CD4-positive, alpha-beta memory T cell (primary cell): ENCODE measurements at regions not wholly inside any gene's neighbourhood (a gene's known extent, or its start where the extent isn't known, plus 50 kb on each side); places are given as distances from the start of the nearest gene placed in this dataset.

Experiments
- CTCF ChIA-PET: fragments of 350-600 bp; sonication (Branson Sonifier 250); formaldehyde crosslinking; loops from one replicate; lab custom pipeline; 2021; ENCODE audit warnings: inconsistent platforms; ENCODE audit not compliant: partially characterized antibody; lab: Charles Lee
- POLR2A ChIA-PET: fragments of 350-600 bp; sonication (Branson Sonifier 250); formaldehyde crosslinking; loops from one replicate; lab custom pipeline; 2021; ENCODE audit not compliant: partially characterized antibody; lab: Charles Lee
- DNase-seq, 5 donors: peaks; one replicate each; pipeline versions ENCODE4 v3.0.0 to v3.0.0-alpha.2; 2020 to 2022; ENCODE audit warnings: mixed read lengths in 1 of 5
- H3K27ac ChIP-seq: one replicate; pipeline ENCODE4 v1.7.0; 2013; ENCODE audit warnings: low read depth, low read length
- H3K27me3 ChIP-seq: 2 replicates; pipeline ENCODE4 v1.7.0; 2013; ENCODE audit warnings: mild to moderate bottlenecking, low read length, moderate library complexity; ENCODE audit not compliant: insufficient read depth
- H3K36me3 ChIP-seq: 2 replicates; pipeline ENCODE4 v1.7.0; 2013; ENCODE audit warnings: mild to moderate bottlenecking, low read length, moderate library complexity; ENCODE audit not compliant: insufficient read depth
- H3K4me1 ChIP-seq: 2 replicates; pipeline ENCODE4 v1.7.0; 2013; ENCODE audit warnings: mild to moderate bottlenecking, low read length, moderate library complexity; ENCODE audit not compliant: insufficient read depth
- H3K4me3 ChIP-seq, 2 donors: one replicate each; pipeline ENCODE4 v1.7.0; 2013; ENCODE audit warnings: low read length in 2 of 2, mild to moderate bottlenecking in 1 of 2
- H3K9me3 ChIP-seq, 2 donors: one replicate each; pipeline ENCODE4 v1.7.0; 2013; ENCODE audit warnings: low read length in 2 of 2, control low read depth in 1 of 2; ENCODE audit not compliant: control insufficient read depth in 1 of 2
- H3K27ac Mint-ChIP-seq, 7 donors: one replicate each; pipeline ENCODE4 v1.8.0; 2020 to 2021; ENCODE audit warnings: mixed read lengths in 7 of 7, mild to moderate bottlenecking in 6 of 7, inconsistent platforms in 3 of 7, moderate library complexity in 3 of 7
- H3K27me3 Mint-ChIP-seq, 2 donors: one replicate each; pipeline ENCODE4 v1.8.0; 2020 to 2021; ENCODE audit warnings: mixed read lengths in 2 of 2
- H3K36me3 Mint-ChIP-seq, 2 donors: one replicate each; pipeline ENCODE4 v1.8.0; 2020 to 2021; ENCODE audit warnings: mixed read lengths in 2 of 2, inconsistent platforms in 1 of 2, mild to moderate bottlenecking in 1 of 2
- H3K4me1 Mint-ChIP-seq, 4 donors: one replicate each; pipeline ENCODE4 v1.8.0; 2020 to 2021; ENCODE audit warnings: mixed read lengths in 4 of 4, mild to moderate bottlenecking in 1 of 4
- H3K4me3 Mint-ChIP-seq, 8 donors: one replicate each; pipeline ENCODE4 v1.8.0; 2020 to 2021; ENCODE audit warnings: mixed read lengths in 8 of 8, mild to moderate bottlenecking in 7 of 8, moderate library complexity in 6 of 8, inconsistent platforms in 3 of 8
- H3K9me3 Mint-ChIP-seq, 8 donors: one replicate each; pipeline ENCODE4 v1.8.0; 2020 to 2021; ENCODE audit warnings: mixed read lengths in 8 of 8, mild to moderate bottlenecking in 5 of 8, inconsistent platforms in 3 of 8, moderate library complexity in 1 of 8
- intact Hi-C: fragments of 100-400 bp; cut with micrococcal nuclease; formaldehyde crosslinking; loops from one replicate; pipeline ENCODE4 v1.15.1; 2023

GRCh38 chr2:138403431-138403927, 98.1 kb upstream of the SPOPL start:
- Histone ChIP-seq H3K4me3 (no peak overlapping the region), H3K4me1 (no peaks in the 10 kb centered on the region), H3K36me3 (no peaks in the 10 kb centered on the region), H3K27me3 (no peaks in the 10 kb centered on the region), H3K27ac (no peak overlapping the region), H3K9me3 (no peaks in the 10 kb centered on the region)
- H3K9me3 Mint-ChIP-seq, result peaks cover 0 to 27% (median 20%) of the 10 kb centered on the region in 8 donors
- intact Hi-C loops, result no loop called here
- ChIA-PET CTCF (no interaction called here), POLR2A (no interaction called here)
- no peaks in the 10 kb centered on the region for H3K36me3 Mint-ChIP-seq
- H3K4me1 Mint-ChIP-seq, result no peaks in the 10 kb centered on the region
- no peak for DNase-seq
- no peaks in the 10 kb centered on the region for H3K27me3 Mint-ChIP-seq
- H3K27ac Mint-ChIP-seq, result no peak overlapping the region
- no peak overlapping the region for H3K4me3 Mint-ChIP-seq

- peaks cover 3 to 52% (median 31%) of the 10 kb centered on the region in 8 donors for H3K9me3 Mint-ChIP-seq
- H3K27me3 Mint-ChIP-seq, result peaks cover 0 to 2% of the 10 kb centered on the region in 2 donors
Measured at GRCh38 chr2:138414014-138414413, 87.6 kb upstream of the SPOPL start.

GRCh38 chr2:138415985-138416384, 85.6 kb upstream of the SPOPL start:
- Mint-ChIP-seq H3K4me3 (no peak overlapping the region), H3K36me3 (peaks cover 6 to 11% of the 10 kb centered on the region in 2 donors), H3K27me3 (no peaks in the 10 kb centered on the region), H3K9me3 (peaks cover 3 to 47% (median 25%) of the 10 kb centered on the region in 8 donors), H3K4me1 (no peaks in the 10 kb centered on the region), H3K27ac (no peak overlapping the region)
- Histone ChIP-seq H3K36me3 (no peaks in the 10 kb centered on the region), H3K9me3 (no peaks in the 10 kb centered on the region), H3K4me3 (no peak overlapping the region), H3K4me1 (no peaks in the 10 kb centered on the region), H3K27ac (no peak overlapping the region), H3K27me3 (no peaks in the 10 kb centered on the region)
- POLR2A ChIA-PET, result no interaction called here
- CTCF ChIA-PET, result no interaction called here
- intact Hi-C loops, result no loop called here
- DNase-seq, result no peak

More at GRCh38 chr2:138414014-138414413, 87.6 kb upstream of the SPOPL start:
- no peak overlapping the region for H3K27ac ChIP-seq
- no peaks in the 10 kb centered on the region for H3K36me3 ChIP-seq
- no peaks in the 10 kb centered on the region for H3K27me3 ChIP-seq
- no peaks in the 10 kb centered on the region for H3K4me1 ChIP-seq
- H3K4me1 Mint-ChIP-seq, result no peaks in the 10 kb centered on the region
- intact Hi-C loops, result no loop called here
- H3K27ac Mint-ChIP-seq, result no peak overlapping the region
- ChIA-PET CTCF (no interaction called here), POLR2A (no interaction called here)
- H3K36me3 Mint-ChIP-seq, result peaks cover 6 to 11% of the 10 kb centered on the region in 2 donors
- H3K4me3 Mint-ChIP-seq, result no peak overlapping the region
- no peaks in the 10 kb centered on the region for H3K9me3 ChIP-seq
- DNase-seq, result no peak
- no peak overlapping the region for H3K4me3 ChIP-seq

- intact Hi-C loops, result no loop called here
- Histone ChIP-seq H3K27ac (no peak overlapping the region), H3K9me3 (no peaks in the 10 kb centered on the region), H3K4me1 (no peaks in the 10 kb centered on the region), H3K4me3 (no peak overlapping the region), H3K36me3 (no peaks in the 10 kb centered on the region), H3K27me3 (no peaks in the 10 kb centered on the region)
- DNase-seq, result no peak
- Mint-ChIP-seq H3K4me1 (no peaks in the 10 kb centered on the region), H3K27me3 (no peaks in the 10 kb centered on the region), H3K9me3 (peaks cover under 1 to 25% (median 14%) of the 10 kb centered on the region in 8 donors), H3K27ac (no peak overlapping the region), H3K36me3 (peaks cover 2 to 8% of the 10 kb centered on the region in 2 donors), H3K4me3 (no peak overlapping the region)
- CTCF ChIA-PET, result no interaction called here
- POLR2A ChIA-PET, result no interaction called here
Measured at GRCh38 chr2:138418453-138418852, 83.1 kb upstream of the SPOPL start.

GRCh38 chr2:138421315-138421970, 80.1 kb upstream of the SPOPL start:
- Mint-ChIP-seq H3K36me3 (no peaks in the 10 kb centered on the region), H3K27me3 (no peaks in the 10 kb centered on the region), H3K27ac (no peak overlapping the region), H3K4me3 (no peak overlapping the region), H3K9me3 (peaks cover 2 to 24% (median 15%) of the 10 kb centered on the region in 8 donors), H3K4me1 (no peaks in the 10 kb centered on the region)
- ChIA-PET POLR2A (no interaction called here), CTCF (no interaction called here)
- no peak overlapping the region for H3K27ac ChIP-seq
- H3K36me3 ChIP-seq, result no peaks in the 10 kb centered on the region
- H3K27me3 ChIP-seq, result no peaks in the 10 kb centered on the region
- no peaks in the 10 kb centered on the region for H3K9me3 ChIP-seq
- intact Hi-C loops, result no loop called here
- no peak overlapping the region for H3K4me3 ChIP-seq
- no peak for DNase-seq
- no peaks in the 10 kb centered on the region for H3K4me1 ChIP-seq

GRCh38 chr2:138421971-138422335, 79.6 kb upstream of the SPOPL start:
- no peak for DNase-seq
- Histone ChIP-seq H3K9me3 (no peaks in the 10 kb centered on the region), H3K27ac (no peak overlapping the region), H3K36me3 (no peaks in the 10 kb centered on the region), H3K27me3 (no peaks in the 10 kb centered on the region), H3K4me3 (no peak overlapping the region), H3K4me1 (no peaks in the 10 kb centered on the region)
- ChIA-PET POLR2A (no interaction called here), CTCF (no interaction called here)
- Mint-ChIP-seq H3K36me3 (no peaks in the 10 kb centered on the region), H3K4me3 (no peak overlapping the region), H3K4me1 (no peaks in the 10 kb centered on the region), H3K27ac (no peak overlapping the region), H3K27me3 (no peaks in the 10 kb centered on the region), H3K9me3 (peaks cover 3 to 28% (median 20%) of the 10 kb centered on the region in 8 donors)
- intact Hi-C loops, result no loop called here

GRCh38 chr2:138423198-138423597, 78.4 kb upstream of the SPOPL start:
- ChIA-PET CTCF (no interaction called here), POLR2A (no interaction called here)
- Histone ChIP-seq H3K9me3 (no peaks in the 10 kb centered on the region), H3K27me3 (no peaks in the 10 kb centered on the region), H3K27ac (no peak overlapping the region), H3K4me1 (no peaks in the 10 kb centered on the region), H3K36me3 (no peaks in the 10 kb centered on the region), H3K4me3 (no peak overlapping the region)
- Mint-ChIP-seq H3K4me1 (no peaks in the 10 kb centered on the region), H3K4me3 (no peak overlapping the region), H3K27ac (no peak overlapping the region), H3K9me3 (peaks cover 3 to 32% (median 25%) of the 10 kb centered on the region in 8 donors), H3K36me3 (no peaks in the 10 kb centered on the region), H3K27me3 (no peaks in the 10 kb centered on the region)
- no peak for DNase-seq
- intact Hi-C loops, result no loop called here
